Endodermal cell (in vitro differentiated cells): ENCODE measurements at regions not wholly inside any gene's neighbourhood (a gene's known extent, or its start where the extent isn't known, plus 50 kb on each side); places are given as distances from the start of the nearest gene placed in this dataset.
"Not testable (repeated sequence)": the region's sequence is repeated elsewhere in the genome, so short reads cannot be mapped to it uniquely, and the experiment has no call there.

Experiments used
- DNase-seq: peaks from one replicate; pipeline ENCODE4 v3.0.0-alpha.2; 2017
- H3K27ac ChIP-seq: 2 replicates; pipeline ENCODE4 v1.5.1; 2013; ENCODE audit warnings: mild to moderate bottlenecking, low read depth, low read length, moderate library complexity
- H3K27me3 ChIP-seq: 2 replicates; pipeline ENCODE4 v1.6.1; 2013; ENCODE audit warnings: mild to moderate bottlenecking, low read length, moderate library complexity; ENCODE audit not compliant: insufficient read depth, control insufficient read depth, poor library complexity, severe bottlenecking
- H3K36me3 ChIP-seq: 2 replicates; pipeline ENCODE4 v1.7.0; 2013; ENCODE audit warnings: mild to moderate bottlenecking, low read length, moderate library complexity; ENCODE audit not compliant: control insufficient read depth, insufficient read depth
- H3K4me1 ChIP-seq: one replicate; pipeline ENCODE4 v1.7.0; 2013; ENCODE audit warnings: low read length; ENCODE audit not compliant: control insufficient read depth, insufficient read depth
- H3K4me3 ChIP-seq: 2 replicates; pipeline ENCODE4 v1.5.1; 2013; ENCODE audit warnings: mild to moderate bottlenecking, low read length, moderate library complexity
- H3K9ac ChIP-seq: 2 replicates; pipeline ENCODE4 v1.6.1; 2013; ENCODE audit warnings: mild to moderate bottlenecking, low read length, moderate library complexity; ENCODE audit not compliant: poor library complexity, severe bottlenecking; ENCODE audit errors: extremely low read depth
- H3K9me3 ChIP-seq: 2 replicates; pipeline ENCODE4 v1.6.1; 2013; ENCODE audit warnings: mild to moderate bottlenecking, low read length, moderate library complexity; ENCODE audit not compliant: control insufficient read depth
- H3K27ac Mint-ChIP-seq: 2 replicates; pipeline ENCODE4 v1.8.0; 2020; ENCODE audit warnings: mixed read lengths
- H3K27me3 Mint-ChIP-seq: 2 replicates; pipeline ENCODE4 v1.8.0; 2021; ENCODE audit warnings: mild to moderate bottlenecking, mixed read lengths; ENCODE audit not compliant: insufficient read depth
- H3K36me3 Mint-ChIP-seq: 2 replicates; pipeline ENCODE4 v1.8.0; 2020; ENCODE audit warnings: low read depth, mixed read lengths
- H3K4me1 Mint-ChIP-seq: 2 replicates; pipeline ENCODE4 v1.8.0; 2020; ENCODE audit warnings: mixed read lengths
- H3K4me3 Mint-ChIP-seq: 2 replicates; pipeline ENCODE4 v1.8.0; 2020; ENCODE audit warnings: mild to moderate bottlenecking, moderate library complexity, mixed read lengths
- H3K9me3 Mint-ChIP-seq: 2 replicates; pipeline ENCODE4 v1.8.0; 2020; ENCODE audit warnings: mild to moderate bottlenecking, mixed read lengths
- WGBS, 2 experiments: methylation state at CpG; one replicate each; pipeline versions ENCODE4 v1.1.5 to v1.1.7; 2013; ENCODE audit warnings: missing lambda C conversion rate in 2 of 2, mixed read lengths in 1 of 2; ENCODE audit not compliant: insufficient coverage in 1 of 2, insufficient read length in 1 of 2; 5-methylcytosine and 5-hydroxymethylcytosine counted together
- TF ChIP-seq, protein P1 (sequence below): fragments of 200-600 bp; sonication (generic); conservative IDR thresholded peaks from 2 replicates; pipeline ENCODE4 v1.5.0; 2021; ENCODE audit warnings: antibody characterized with exemption, mild to moderate bottlenecking

DNA sequence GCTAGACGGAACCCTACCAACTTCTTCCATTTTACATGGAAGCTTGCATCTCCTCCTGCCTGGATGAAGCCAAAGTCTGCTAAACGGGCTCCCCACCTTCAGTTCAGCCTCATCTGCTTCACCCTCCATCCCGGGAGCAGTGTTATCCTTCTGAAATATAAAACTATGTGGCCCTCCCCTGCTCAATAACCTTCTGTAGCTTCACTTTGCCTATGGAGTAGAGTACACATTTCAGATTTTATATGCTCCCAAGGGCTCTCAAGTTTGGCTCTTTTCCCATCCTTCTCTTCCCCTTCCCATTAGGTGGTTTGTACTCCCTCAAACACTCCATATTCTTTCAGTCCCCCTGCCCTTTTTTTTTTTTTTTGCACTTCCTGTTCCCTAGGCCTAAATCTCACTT lies 115.9 kb upstream of the RAI2 start:
- H3K4me3 Mint-ChIP-seq: no peak overlapping the region
- Histone ChIP-seq H3K9me3 (no peaks in the 10 kb centered on the region), H3K9ac (no peak overlapping the region), H3K36me3 (no peaks in the 10 kb centered on the region), H3K27me3 (no peaks in the 10 kb centered on the region), H3K4me3 (no peak overlapping the region), H3K27ac (no peak overlapping the region), H3K4me1 (no peaks in the 10 kb centered on the region)
- TF ChIP-seq, protein P1, sequence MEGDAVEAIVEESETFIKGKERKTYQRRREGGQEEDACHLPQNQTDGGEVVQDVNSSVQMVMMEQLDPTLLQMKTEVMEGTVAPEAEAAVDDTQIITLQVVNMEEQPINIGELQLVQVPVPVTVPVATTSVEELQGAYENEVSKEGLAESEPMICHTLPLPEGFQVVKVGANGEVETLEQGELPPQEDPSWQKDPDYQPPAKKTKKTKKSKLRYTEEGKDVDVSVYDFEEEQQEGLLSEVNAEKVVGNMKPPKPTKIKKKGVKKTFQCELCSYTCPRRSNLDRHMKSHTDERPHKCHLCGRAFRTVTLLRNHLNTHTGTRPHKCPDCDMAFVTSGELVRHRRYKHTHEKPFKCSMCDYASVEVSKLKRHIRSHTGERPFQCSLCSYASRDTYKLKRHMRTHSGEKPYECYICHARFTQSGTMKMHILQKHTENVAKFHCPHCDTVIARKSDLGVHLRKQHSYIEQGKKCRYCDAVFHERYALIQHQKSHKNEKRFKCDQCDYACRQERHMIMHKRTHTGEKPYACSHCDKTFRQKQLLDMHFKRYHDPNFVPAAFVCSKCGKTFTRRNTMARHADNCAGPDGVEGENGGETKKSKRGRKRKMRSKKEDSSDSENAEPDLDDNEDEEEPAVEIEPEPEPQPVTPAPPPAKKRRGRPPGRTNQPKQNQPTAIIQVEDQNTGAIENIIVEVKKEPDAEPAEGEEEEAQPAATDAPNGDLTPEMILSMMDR: no peak
- peaks cover 50% of the 10 kb centered on the region for H3K9me3 Mint-ChIP-seq
- H3K27me3 Mint-ChIP-seq: peaks cover 2% of the 10 kb centered on the region
- H3K36me3 Mint-ChIP-seq: peaks cover 6% of the 10 kb centered on the region
- H3K27ac Mint-ChIP-seq: no peak overlapping the region
- 87% methylated on average over 3 of the region's 3 CpGs; no CpG with 5 or more reads in 1 of the 2 experiments for WGBS, 2 experiments
- DNase-seq: no peak
- H3K4me1 Mint-ChIP-seq: no peaks in the 10 kb centered on the region

DNA sequence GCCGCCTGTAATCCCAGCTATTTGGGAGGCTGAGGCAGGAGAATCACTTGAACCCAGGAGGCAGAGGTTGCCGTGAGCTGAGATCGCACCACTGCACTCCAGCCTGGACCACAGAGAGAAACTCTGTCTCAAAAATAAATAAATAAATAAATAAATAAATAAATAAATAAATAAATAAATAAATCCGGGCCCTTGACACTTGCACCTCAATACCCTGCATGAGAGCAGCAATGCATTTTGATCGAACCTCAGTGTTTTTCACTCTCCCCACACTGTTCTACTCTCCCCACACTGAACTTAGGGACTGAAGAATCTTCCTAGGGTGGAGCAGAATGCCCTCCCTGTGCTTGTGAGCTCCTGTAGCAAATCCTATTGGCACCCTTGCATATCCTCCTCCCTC lies 114.3 kb upstream of the RAI2 start:
- peaks cover 49% of the 10 kb centered on the region for H3K9me3 Mint-ChIP-seq

DNA sequence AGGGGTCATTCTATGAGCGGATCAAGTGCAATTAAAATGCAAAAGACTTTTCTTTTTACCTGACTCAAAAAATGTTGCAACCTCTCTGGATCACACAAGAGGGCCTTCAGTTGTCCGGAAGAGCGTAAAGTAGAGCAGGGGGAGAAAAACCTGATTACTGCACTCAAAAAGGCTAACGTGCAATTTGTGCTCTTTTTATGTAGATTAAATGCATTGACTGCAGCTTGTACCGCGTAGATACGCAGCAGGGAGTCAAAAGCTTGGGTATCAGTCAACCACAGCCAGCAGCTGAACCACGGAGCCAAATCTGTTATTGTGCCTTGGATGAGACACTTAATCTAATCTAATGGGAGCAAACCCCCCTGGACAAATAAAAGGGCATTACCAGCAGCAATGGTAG lies 107.3 kb upstream of the RAI2 start:
- peaks cover 5% of the 10 kb centered on the region for H3K36me3 Mint-ChIP-seq
- no peaks in the 10 kb centered on the region for H3K27me3 Mint-ChIP-seq
- Histone ChIP-seq H3K4me1 (peaks cover 4% of the 10 kb centered on the region), H3K9ac (no peak overlapping the region), H3K9me3 (no peaks in the 10 kb centered on the region), H3K4me3 (no peak overlapping the region), H3K27ac (no peak overlapping the region), H3K36me3 (no peaks in the 10 kb centered on the region), H3K27me3 (no peaks in the 10 kb centered on the region)
- WGBS, 2 experiments: 39 to 66% methylated on average over 3 to 7 of the region's 8 CpGs
- H3K4me3 Mint-ChIP-seq: no peak overlapping the region
- H3K4me1 Mint-ChIP-seq: peaks cover 16% of the 10 kb centered on the region
- no peak for DNase-seq
- H3K27ac Mint-ChIP-seq: no peak overlapping the region
- H3K9me3 Mint-ChIP-seq: peaks cover 48% of the 10 kb centered on the region
- TF ChIP-seq, protein P1: no peak

More for the DNA sequence above, 114.3 kb upstream of the RAI2 start:
- not testable (repeated sequence) for H3K4me3 ChIP-seq, H3K4me3 Mint-ChIP-seq, H3K4me1 ChIP-seq, DNase-seq, H3K27me3 ChIP-seq, H3K27ac Mint-ChIP-seq, H3K9ac ChIP-seq, H3K36me3 ChIP-seq, H3K27ac ChIP-seq, H3K27me3 Mint-ChIP-seq, H3K36me3 Mint-ChIP-seq, H3K9me3 ChIP-seq, H3K4me1 Mint-ChIP-seq
- 91% methylated on average over 4 of the region's 5 CpGs; no CpG with 5 or more reads in 1 of the 2 experiments for WGBS, 2 experiments

DNA sequence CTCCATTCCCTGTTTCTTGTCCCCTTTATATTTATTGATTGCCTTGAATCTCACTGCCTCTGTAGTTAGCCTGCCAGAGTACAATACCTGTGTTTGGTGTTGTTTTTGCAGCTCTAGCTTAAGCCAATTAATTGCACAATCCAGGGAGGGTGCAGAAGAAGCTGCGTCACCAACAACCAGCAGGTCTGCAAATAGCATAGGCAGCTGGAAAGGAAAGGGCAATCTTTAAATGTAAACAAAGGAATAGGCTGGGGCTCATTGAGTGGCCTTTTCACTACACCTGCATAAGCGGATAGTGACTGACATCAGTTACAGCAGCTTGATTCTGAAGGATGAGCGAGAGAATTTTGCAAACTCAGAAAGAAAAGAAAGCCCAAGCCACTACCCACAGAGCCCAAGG lies 106.8 kb upstream of the RAI2 start:
- Mint-ChIP-seq H3K36me3 (peaks cover 4% of the 10 kb centered on the region), H3K27me3 (no peaks in the 10 kb centered on the region), H3K4me1 (peaks cover 16% of the 10 kb centered on the region), H3K4me3 (no peak overlapping the region), H3K9me3 (peaks cover 52% of the 10 kb centered on the region), H3K27ac (no peak overlapping the region)
- DNase-seq: no peak
- H3K9me3 ChIP-seq: no peaks in the 10 kb centered on the region
- WGBS, 2 experiments: 71 to 83% methylated on average over 2 to 3 of the region's 3 CpGs
- TF ChIP-seq, protein P1: no peak
- H3K27me3 ChIP-seq: no peaks in the 10 kb centered on the region
- peaks cover 4% of the 10 kb centered on the region for H3K4me1 ChIP-seq
- no peak overlapping the region for H3K9ac ChIP-seq
- no peak overlapping the region for H3K4me3 ChIP-seq
- no peaks in the 10 kb centered on the region for H3K36me3 ChIP-seq
- H3K27ac ChIP-seq: no peak overlapping the region
